ENCODE measurements at regions not wholly inside any gene's neighbourhood (a gene's known extent, or its start where the extent isn't known, plus 50 kb on each side); places are given as distances from the start of the nearest gene placed in this dataset.

GRCh38 chr16:51341204-51341603, 190.1 kb upstream of the SALL1 start:
- TF ChIP-seq CTCF (IDR thresholded peaks at IDR 0.05; ENCODE audit: insufficient read depth, missing control alignments): no peak
- no peak for DNase-seq (ENCODE audit: insufficient read length, low spot score)
- FAIRE-seq: no peak

- FAIRE-seq (no peak), DNase-seq (ENCODE audit: insufficient read length, low spot score) (no peak)
- no peak for TF ChIP-seq CTCF (IDR thresholded peaks at IDR 0.05; ENCODE audit: insufficient read depth, missing control alignments)
Observed at GRCh38 chr16:51337662-51338061, 186.6 kb upstream of the SALL1 start.

DNA sequence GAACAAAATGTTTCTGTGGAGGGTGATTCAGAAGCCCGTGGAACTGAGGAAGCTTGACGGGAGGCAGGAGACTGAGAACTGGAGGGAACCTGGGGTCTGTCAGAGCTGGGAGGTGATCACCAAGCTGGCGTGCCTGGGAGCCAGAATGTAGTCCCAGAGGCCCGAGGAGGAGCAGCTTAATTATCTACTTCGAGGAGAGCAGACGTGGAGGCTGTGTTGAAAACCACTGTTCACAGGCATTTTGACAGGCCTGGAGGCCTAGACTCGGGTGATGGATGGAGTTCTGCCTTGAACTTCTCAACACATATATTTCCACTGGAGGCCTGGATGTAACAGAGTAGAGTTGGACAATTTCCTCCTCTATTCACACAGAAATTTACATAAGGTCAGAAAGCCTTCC, 177.7 kb upstream of the SALL1 start:
- TF ChIP-seq CTCF (IDR thresholded peaks at IDR 0.05; ENCODE audit: insufficient read depth, missing control alignments): no peak
- DNase-seq (ENCODE audit: insufficient read length, low spot score): no peak
- FAIRE-seq: no peak

DNA sequence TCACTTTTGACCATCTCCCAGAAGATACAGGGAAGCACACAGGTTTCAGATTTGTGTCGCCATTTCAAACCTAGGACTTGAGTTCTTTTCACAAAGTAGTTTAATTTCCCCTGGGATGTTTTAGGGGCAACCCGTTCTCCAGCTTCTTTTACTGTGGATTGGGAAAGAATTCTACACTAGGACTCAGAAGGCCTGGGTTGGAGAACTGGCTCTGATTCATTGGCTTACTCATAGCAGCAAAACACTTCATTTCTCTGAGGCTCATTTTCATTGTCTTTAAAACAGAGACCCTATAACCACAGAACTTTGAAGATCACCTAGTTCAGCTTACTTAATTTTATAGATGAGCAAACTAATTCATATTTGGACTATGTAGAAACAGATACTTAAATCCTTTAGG, 175.9 kb upstream of the SALL1 start:
- FAIRE-seq (no peak), DNase-seq (ENCODE audit: insufficient read length, low spot score) (no peak)
- TF ChIP-seq CTCF (IDR thresholded peaks at IDR 0.05; ENCODE audit: insufficient read depth, missing control alignments): no peak

DNA sequence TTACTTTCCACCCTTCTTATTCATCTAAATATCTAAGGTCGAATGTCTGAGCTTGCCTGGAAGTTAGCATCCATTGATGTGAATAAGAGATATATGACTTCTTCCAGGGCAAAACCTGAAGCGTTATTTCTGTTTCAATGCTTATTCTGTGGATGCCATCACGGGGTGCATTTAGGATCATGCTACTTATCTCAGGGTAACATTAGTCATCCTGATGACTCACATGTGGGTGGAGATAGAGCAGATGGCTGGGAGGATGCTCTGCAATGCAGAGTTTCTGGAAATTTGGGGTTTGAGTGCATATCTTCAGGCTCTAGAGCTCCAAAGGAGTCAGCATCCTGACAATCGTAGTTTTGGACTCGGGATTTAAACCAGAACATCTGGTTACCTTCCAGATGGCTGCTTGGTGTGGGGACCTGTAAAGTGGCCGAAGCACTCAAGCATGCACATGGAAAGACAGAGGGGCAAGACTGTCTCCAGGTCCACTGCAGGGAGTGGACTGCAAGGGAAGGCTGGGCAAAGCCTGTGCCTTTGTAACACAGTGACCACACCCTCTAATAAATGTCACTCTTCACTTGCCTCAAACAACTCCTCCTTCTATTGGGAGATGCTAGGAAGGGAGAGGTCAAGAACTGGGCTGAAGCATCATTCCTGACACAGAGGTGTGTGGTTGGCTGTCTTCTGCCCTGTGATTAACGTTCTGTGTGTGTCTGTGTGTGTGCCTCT, 175.2 kb upstream of the SALL1 start:
- DNase-seq (ENCODE audit: insufficient read length, low spot score) (no peak), FAIRE-seq (no peak)
- no peak for TF ChIP-seq CTCF (IDR thresholded peaks at IDR 0.05; ENCODE audit: insufficient read depth, missing control alignments)

DNA sequence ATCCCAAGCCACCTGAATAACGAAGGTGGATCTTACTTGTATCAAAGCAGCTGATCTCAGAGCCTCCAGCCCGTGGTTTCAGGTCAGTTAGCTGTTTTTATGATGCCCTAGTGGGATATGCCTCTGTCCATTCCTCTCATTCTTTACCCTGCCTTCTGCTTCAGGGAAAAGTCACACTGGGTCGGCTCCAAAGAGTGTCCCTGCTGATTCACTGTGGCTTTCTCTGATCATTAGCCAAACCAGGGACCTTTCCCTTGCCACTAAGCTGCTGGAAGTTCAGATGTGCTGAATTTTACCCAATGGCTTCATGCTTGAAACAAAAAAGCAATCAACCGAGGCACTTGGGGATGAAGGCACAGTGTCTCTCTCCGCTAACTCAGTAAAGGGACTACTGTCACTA, 170.2 kb upstream of the SALL1 start:
- FAIRE-seq (no peak), DNase-seq (ENCODE audit: insufficient read length, low spot score) (no peak)
- TF ChIP-seq CTCF (IDR thresholded peaks at IDR 0.05; ENCODE audit: insufficient read depth, missing control alignments): no peak

DNA sequence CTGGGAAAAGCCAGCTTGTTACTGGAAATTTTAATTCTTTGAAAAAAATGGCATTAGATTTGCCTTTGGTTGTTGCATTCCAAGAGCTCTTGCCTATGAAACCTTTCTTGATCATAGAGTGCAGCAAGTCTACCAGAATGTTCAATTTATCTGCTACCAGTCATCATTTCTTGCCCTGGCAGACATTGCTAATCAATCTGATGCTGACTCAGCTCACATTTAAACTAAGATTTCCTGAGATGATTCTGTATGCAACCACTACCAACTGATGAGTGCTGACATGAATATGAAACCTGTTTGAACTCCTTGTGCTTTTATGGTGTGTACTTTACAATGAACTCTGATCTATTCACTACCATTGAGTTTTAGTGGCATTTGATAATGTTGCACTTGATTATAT, 166.5 kb upstream of the SALL1 start:
- DNase-seq (ENCODE audit: insufficient read length, low spot score): no peak
- no peak for TF ChIP-seq CTCF (IDR thresholded peaks at IDR 0.05; ENCODE audit: insufficient read depth, missing control alignments)
- FAIRE-seq: no peak
